22Rv1 (cell line): ENCODE measurements at regions not wholly inside any gene's neighbourhood (a gene's known extent, or its start where the extent isn't known, plus 50 kb on each side); places are given as distances from the start of the nearest gene placed in this dataset.

Experiments
- H3K27ac ChIP-seq: fragments of 450-650 bp; 2 replicates; pipeline ENCODE4 v1.5.1; 2017
- ZFX ChIP-seq: fragments of 450-650 bp; IDR thresholded peaks from 2 replicates; pipeline ENCODE4 v1.6.1; 2017; ENCODE audit warnings: antibody characterized with exemption, borderline replicate concordance
- TF ChIP-seq, protein P1 (sequence below): fragments of 450-650 bp; IDR thresholded peaks from 2 replicates; pipeline ENCODE4 v1.5.1; 2017; ENCODE audit warnings: mild to moderate bottlenecking

GRCh38 chr4:187073820-187074219 is 350.2 kb upstream of the FAT1 start:
- no peak for TF ChIP-seq ZFX
- TF ChIP-seq, protein P1, sequence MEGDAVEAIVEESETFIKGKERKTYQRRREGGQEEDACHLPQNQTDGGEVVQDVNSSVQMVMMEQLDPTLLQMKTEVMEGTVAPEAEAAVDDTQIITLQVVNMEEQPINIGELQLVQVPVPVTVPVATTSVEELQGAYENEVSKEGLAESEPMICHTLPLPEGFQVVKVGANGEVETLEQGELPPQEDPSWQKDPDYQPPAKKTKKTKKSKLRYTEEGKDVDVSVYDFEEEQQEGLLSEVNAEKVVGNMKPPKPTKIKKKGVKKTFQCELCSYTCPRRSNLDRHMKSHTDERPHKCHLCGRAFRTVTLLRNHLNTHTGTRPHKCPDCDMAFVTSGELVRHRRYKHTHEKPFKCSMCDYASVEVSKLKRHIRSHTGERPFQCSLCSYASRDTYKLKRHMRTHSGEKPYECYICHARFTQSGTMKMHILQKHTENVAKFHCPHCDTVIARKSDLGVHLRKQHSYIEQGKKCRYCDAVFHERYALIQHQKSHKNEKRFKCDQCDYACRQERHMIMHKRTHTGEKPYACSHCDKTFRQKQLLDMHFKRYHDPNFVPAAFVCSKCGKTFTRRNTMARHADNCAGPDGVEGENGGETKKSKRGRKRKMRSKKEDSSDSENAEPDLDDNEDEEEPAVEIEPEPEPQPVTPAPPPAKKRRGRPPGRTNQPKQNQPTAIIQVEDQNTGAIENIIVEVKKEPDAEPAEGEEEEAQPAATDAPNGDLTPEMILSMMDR: no peak
- no peak overlapping the region for H3K27ac ChIP-seq

- TF ChIP-seq, protein P1: no peak
- no peak for TF ChIP-seq ZFX
- no peak overlapping the region for H3K27ac ChIP-seq
These were observed 351.9 kb upstream of the FAT1 start for GRCh38 chr4:187075514-187075913.

DNA sequence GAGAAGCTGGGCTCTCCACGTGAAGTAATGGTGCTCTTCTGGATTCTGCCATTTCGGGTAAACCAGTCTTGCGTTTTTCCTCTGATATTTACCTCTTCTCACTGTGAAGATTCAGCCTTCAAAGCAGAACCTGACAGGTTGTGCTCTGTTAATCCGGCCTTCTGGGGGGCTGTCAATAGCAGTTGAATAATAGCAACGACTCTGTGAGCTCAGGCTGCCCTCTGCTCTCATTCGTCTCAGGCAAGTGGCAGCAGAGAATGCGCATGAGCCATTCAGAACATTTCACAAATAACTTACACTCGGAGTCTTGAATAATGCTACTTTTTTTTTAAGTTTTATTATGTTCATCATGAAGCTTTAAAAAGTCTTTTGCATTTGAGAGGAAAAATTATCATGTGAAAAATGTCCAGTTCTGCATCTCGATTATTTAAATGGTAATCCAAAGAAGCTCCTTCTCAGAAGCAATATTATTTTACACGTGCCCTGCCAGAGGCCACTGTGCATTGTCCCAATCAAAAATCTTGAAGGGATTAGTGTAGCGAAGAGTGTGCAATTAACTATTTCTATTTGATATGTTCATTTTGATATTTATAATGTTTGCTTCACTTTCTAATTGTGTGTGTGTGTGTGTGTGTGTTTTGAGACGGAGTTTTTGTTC is 354.2 kb upstream of the FAT1 start:
- TF ChIP-seq, protein P1: no peak
- TF ChIP-seq ZFX: no peak
- no peak overlapping the region for H3K27ac ChIP-seq

GRCh38 chr4:187084701-187085100 is 361.0 kb upstream of the FAT1 start:
- TF ChIP-seq, protein P1: no peak
- no peak for TF ChIP-seq ZFX
- no peak overlapping the region for H3K27ac ChIP-seq

DNA sequence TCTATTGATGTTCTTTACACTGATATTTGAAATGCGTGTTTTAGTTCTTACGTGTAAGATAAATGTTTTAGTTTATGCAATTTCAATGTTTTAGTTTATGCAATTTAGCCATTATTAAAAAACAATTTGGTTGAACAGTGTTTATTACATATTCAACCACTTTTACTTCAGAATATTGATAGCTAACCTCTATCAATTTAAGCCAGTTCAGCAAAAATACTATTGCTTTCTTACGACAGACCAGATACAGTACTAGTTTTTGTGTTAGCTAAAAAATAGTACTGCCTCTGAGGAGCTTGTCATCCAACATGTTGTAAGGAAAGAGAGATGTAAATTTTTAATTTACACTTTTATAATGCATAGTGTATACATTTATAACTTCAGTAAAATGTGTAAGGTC is 361.7 kb upstream of the FAT1 start:
- TF ChIP-seq ZFX: no peak
- TF ChIP-seq, protein P1: no peak
- H3K27ac ChIP-seq: no peak overlapping the region

- TF ChIP-seq, protein P1: no peak
- TF ChIP-seq ZFX: no peak
- no peak overlapping the region for H3K27ac ChIP-seq
These were observed 362.5 kb upstream of the FAT1 start for GRCh38 chr4:187086151-187086550.

DNA sequence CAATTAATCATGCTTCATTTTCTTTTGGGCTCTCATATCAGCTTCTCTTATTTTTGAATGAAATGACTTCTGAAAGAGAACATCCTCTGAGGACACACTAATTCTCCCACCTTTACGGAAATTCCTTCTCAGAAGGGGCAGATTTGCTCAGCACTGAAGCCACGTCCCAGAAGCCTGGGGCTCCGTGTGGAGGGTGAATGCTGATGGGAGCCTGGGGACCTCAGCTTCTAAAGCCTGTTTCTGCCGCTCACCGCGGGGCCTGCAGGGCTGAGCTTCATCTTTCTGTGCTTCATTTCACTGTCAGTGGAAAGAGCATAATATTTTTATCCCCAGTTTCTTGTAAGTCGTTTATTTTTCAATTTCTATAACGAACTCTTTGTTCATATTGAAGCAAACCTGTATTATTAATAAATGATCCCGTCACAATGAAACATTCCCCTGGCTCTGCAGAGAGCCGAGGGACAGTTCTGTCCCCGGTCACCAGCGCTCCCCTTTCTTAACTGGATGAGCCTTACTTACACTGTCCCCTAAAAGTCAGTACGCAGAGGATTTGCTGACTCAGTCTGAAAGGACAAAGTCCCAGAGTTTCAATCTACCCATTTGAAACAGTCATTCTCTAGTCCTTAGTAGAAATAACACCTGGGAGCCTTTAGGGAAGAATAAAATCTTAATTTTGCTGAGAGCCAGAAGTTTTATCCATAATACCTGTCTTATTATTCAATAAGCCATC is 364.6 kb upstream of the FAT1 start:
- TF ChIP-seq ZFX: no peak
- TF ChIP-seq, protein P1: no peak
- no peak overlapping the region for H3K27ac ChIP-seq
